ENCODE measurements at regions not wholly inside any gene's neighbourhood (a gene's known extent, or its start where the extent isn't known, plus 50 kb on each side); places are given as distances from the start of the nearest gene placed in this dataset.

DNA sequence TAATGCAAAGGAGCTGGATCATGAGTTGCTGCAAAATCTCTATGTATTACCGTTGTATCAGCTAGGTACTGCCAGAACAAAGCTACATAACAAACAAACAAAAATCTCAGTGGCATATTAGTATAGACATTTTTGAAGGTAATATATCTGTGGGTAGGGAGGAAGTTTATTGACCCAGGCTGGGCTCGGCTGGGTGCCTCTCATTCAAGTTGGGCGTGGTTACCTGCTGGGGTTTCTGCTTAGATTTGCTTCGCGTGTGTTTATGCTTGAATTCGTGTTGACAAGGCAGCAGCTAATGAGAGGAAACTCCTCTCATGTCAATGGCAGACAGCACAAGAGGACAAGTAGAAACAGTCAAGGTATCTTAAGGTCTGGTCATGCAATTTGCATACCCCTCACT lies 520.7 kb downstream of the SOX5 start:
- no peak for TF ChIP-seq POLR2A (IDR thresholded peaks at IDR 0.05; ENCODE audit: low read depth, low read length)
- TF ChIP-seq POLR2AphosphoS5 (IDR thresholded peaks at IDR 0.05; ENCODE audit: low read depth, low read length) = no peak
- no peak for TF ChIP-seq TAF1 (IDR thresholded peaks at IDR 0.05; ENCODE audit: low read depth, low read length)
- no peak for TF ChIP-seq SPI1 (IDR thresholded peaks at IDR 0.05; ENCODE audit: low read depth, low read length)
- no peak for TF ChIP-seq POU2F2 (IDR thresholded peaks at IDR 0.05; ENCODE audit: low read depth, low read length)
- TF ChIP-seq PAX5 (IDR thresholded peaks at IDR 0.05; ENCODE audit: insufficient read depth, low read length, severe bottlenecking) = no peak
